Adrenal gland (tissue), 5 donors: ENCODE measurements at regions not wholly inside any gene's neighbourhood (a gene's known extent, or its start where the extent isn't known, plus 50 kb on each side); places are given as distances from the start of the nearest gene placed in this dataset.

ENCODE experiments used
- POLR2A ChIP-seq, 2 donors: fragments of 450-650 bp; IDR thresholded peaks; one replicate each; pipeline ENCODE4 v1.6.1; 2017; ENCODE audit warnings: antibody characterized with exemption in 2 of 2, mild to moderate bottlenecking in 2 of 2, moderate library complexity in 1 of 2
- TF ChIP-seq, protein P1 (sequence below), 6 experiments: fragments of 450-650 bp in 4 of 6; fragments of 200-600 bp in 2 of 6; sonication (generic) in 1 of 6; IDR thresholded peaks; 1 replicate in 5 of 6; 2 replicates in 1 of 6; pipeline versions ENCODE4 v1.5.1 to v1.8.0; 2016 to 2021; ENCODE audit warnings: antibody characterized with exemption in 6 of 6, mild to moderate bottlenecking in 2 of 6, moderate library complexity in 1 of 6
- donor health status: DM: no; HTN: no; CAD: no.

DNA sequence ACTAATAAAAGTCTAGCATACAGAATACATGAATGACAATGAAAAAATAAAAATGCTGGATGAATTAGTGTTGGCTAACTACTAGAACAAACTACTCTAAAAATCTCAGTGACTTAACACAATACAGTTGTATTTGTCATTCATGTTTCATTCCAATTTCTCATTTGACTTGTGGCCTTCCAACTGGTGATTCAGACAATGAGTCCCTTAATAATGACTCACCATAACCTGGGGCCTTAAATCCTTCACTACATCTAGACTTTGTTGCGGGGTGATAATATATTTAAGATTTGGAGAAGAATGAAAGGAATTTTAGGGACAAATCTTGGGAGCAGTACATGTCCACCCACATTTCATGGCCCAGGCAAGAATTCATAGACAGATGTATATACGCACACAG, 90.5 kb upstream of the POM121L12 start:
- TF ChIP-seq, protein P1, sequence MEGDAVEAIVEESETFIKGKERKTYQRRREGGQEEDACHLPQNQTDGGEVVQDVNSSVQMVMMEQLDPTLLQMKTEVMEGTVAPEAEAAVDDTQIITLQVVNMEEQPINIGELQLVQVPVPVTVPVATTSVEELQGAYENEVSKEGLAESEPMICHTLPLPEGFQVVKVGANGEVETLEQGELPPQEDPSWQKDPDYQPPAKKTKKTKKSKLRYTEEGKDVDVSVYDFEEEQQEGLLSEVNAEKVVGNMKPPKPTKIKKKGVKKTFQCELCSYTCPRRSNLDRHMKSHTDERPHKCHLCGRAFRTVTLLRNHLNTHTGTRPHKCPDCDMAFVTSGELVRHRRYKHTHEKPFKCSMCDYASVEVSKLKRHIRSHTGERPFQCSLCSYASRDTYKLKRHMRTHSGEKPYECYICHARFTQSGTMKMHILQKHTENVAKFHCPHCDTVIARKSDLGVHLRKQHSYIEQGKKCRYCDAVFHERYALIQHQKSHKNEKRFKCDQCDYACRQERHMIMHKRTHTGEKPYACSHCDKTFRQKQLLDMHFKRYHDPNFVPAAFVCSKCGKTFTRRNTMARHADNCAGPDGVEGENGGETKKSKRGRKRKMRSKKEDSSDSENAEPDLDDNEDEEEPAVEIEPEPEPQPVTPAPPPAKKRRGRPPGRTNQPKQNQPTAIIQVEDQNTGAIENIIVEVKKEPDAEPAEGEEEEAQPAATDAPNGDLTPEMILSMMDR (IDR thresholded peaks at IDR 0.05), result no peak
- no peak for TF ChIP-seq POLR2A (IDR thresholded peaks at IDR 0.05)
